ENCODE measurements at regions not wholly inside any gene's neighbourhood (a gene's known extent, or its start where the extent isn't known, plus 50 kb on each side); places are given as distances from the start of the nearest gene placed in this dataset.
"Not testable (repeated sequence)": the region's sequence is repeated elsewhere in the genome, so short reads cannot be mapped to it uniquely, and the experiment has no call there.

DNA sequence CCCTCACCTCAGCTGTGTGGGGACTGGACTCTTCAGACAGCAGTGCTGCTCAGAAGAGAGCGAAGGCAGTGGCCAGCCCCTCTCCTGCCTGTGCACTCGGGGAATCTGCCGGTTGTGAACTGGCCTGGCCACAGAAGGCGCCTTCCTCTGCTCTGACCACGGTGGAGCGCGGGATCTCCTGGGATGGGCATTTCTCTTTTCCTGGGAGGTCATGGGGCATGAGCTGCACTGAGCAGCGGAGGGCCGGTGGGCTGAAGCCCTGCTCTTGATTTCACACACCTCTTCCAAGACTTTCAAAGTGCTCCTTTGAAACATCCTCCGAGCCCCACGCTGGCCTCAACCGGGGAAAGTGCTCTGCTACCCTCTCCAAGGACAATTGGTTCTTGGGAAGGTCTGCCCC lies 125.6 kb upstream of the FAM20C start:
- DNase-seq (no peak), ATAC-seq (no peak)
- no peaks in the 10 kb centered on the region for H3K9me3 ChIP-seq (ENCODE audit: control insufficient read depth, low read length, poor library complexity, severe bottlenecking)
- H3K4me3 Mint-ChIP-seq = no peak overlapping the region
- no peak overlapping the region for H3K27ac Mint-ChIP-seq
- peaks cover 4% of the 10 kb centered on the region for H3K4me1 Mint-ChIP-seq
- peaks cover 23% of the 10 kb centered on the region for H3K27me3 Mint-ChIP-seq
- H3K36me3 Mint-ChIP-seq (ENCODE audit: low read depth) = no peaks in the 10 kb centered on the region

- H3K4me3 Mint-ChIP-seq = no peak overlapping the region
- H3K27ac Mint-ChIP-seq = no peak overlapping the region
- no peaks in the 10 kb centered on the region for H3K36me3 Mint-ChIP-seq (ENCODE audit: low read depth)
- no peak for ATAC-seq
- H3K27me3 Mint-ChIP-seq = peaks cover 23% of the 10 kb centered on the region
- peaks cover 4% of the 10 kb centered on the region for H3K4me1 Mint-ChIP-seq
- DNase-seq = no peak
- no peaks in the 10 kb centered on the region for H3K9me3 ChIP-seq (ENCODE audit: control insufficient read depth, low read length, poor library complexity, severe bottlenecking)
Measured at GRCh38 chr7:67661-68395, 124.5 kb upstream of the FAM20C start.

DNA sequence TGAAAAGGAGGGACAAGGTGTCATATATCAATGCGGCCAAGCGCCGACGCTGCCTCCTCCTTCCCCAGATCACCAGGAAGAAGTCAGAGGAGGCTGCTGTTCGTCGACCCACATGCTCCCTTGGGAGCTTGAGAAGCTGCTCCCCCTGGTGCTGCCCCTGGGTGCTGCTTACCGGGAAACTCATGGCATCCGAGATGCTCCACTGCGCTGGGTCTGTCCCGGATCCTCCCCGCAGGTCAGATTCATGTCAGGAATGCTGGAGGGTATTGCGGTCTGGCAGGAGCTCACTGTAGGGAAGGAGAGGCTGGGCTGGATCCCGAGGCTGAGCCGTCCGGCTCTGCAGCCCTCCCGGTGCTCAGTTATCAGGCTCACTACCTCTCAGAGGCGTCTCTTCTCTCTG lies 123.7 kb upstream of the FAM20C start:
- Mint-ChIP-seq H3K4me1 (peaks cover 4% of the 10 kb centered on the region), H3K36me3 (ENCODE audit: low read depth) (no peaks in the 10 kb centered on the region), H3K4me3 (no peak overlapping the region), H3K27me3 (peaks cover 23% of the 10 kb centered on the region), H3K27ac (no peak overlapping the region)
- H3K9me3 ChIP-seq (ENCODE audit: control insufficient read depth, low read length, poor library complexity, severe bottlenecking) = no peaks in the 10 kb centered on the region
- ATAC-seq (no peak), DNase-seq (no peak)

DNA sequence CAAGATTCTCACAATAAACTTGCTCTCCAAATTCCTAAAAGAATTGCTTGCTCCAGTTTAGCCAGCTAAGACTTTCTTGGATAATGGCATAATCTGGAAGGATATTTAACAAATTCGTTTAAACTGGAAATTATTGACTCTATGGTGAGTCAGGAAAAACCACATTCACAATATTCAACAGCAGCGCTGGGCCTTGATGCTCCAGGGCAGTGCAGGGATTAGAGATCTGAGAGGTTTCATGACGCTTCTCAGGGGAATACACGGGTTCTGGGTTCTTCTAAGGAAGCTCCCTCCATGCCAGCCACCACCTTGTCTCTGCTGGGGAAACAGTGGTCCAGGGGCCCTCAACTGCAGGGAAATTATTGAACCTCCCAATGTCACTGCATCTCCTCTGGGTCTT lies 123.3 kb upstream of the FAM20C start:
- H3K27me3 Mint-ChIP-seq = peaks cover 23% of the 10 kb centered on the region
- not testable (repeated sequence) for H3K36me3 Mint-ChIP-seq (ENCODE audit: low read depth); H3K4me3 Mint-ChIP-seq; ATAC-seq; H3K27ac Mint-ChIP-seq; DNase-seq; H3K4me1 Mint-ChIP-seq; H3K9me3 ChIP-seq (ENCODE audit: control insufficient read depth, low read length, poor library complexity, severe bottlenecking)

GRCh38 chr7:69499-70123 lies 122.8 kb upstream of the FAM20C start:
- H3K27ac Mint-ChIP-seq; DNase-seq; H3K36me3 Mint-ChIP-seq (ENCODE audit: low read depth); ATAC-seq; H3K4me3 Mint-ChIP-seq; H3K9me3 ChIP-seq (ENCODE audit: control insufficient read depth, low read length, poor library complexity, severe bottlenecking); H3K4me1 Mint-ChIP-seq: not testable (repeated sequence)
- H3K27me3 Mint-ChIP-seq = peaks cover 23% of the 10 kb centered on the region

DNA sequence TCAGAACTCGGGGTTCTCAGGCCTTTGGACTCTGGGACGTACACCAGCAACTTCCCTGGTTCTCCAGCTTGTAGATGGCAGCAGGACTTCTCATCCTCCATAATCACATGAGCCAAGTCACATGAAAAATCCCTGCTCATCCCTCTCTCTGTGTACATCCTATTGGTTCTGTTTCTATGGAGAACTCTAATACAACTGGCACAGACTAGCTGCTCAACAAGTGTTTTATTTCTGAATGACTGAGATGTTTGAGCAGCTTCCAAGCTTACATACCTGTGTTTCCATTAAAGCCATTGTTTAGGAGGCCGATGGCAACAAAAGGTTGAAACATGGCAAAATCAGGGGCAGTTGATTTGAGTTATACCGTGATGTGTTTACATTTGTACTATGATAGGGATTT lies 122.2 kb upstream of the FAM20C start:
- ATAC-seq; H3K9me3 ChIP-seq (ENCODE audit: control insufficient read depth, low read length, poor library complexity, severe bottlenecking); DNase-seq; H3K27ac Mint-ChIP-seq; H3K36me3 Mint-ChIP-seq (ENCODE audit: low read depth); H3K4me3 Mint-ChIP-seq; H3K4me1 Mint-ChIP-seq: not testable (repeated sequence)
- peaks cover 19% of the 10 kb centered on the region for H3K27me3 Mint-ChIP-seq

GRCh38 chr7:70989-71388 lies 121.4 kb upstream of the FAM20C start:
- not testable (repeated sequence) for H3K4me1 Mint-ChIP-seq; H3K4me3 Mint-ChIP-seq; H3K9me3 ChIP-seq (ENCODE audit: control insufficient read depth, low read length, poor library complexity, severe bottlenecking); H3K36me3 Mint-ChIP-seq (ENCODE audit: low read depth); DNase-seq; H3K27ac Mint-ChIP-seq; ATAC-seq
- peaks cover 18% of the 10 kb centered on the region for H3K27me3 Mint-ChIP-seq

- ATAC-seq; H3K9me3 ChIP-seq (ENCODE audit: control insufficient read depth, low read length, poor library complexity, severe bottlenecking); H3K4me3 Mint-ChIP-seq; H3K4me1 Mint-ChIP-seq; H3K27ac Mint-ChIP-seq; H3K27me3 Mint-ChIP-seq; H3K36me3 Mint-ChIP-seq (ENCODE audit: low read depth); DNase-seq: not testable (repeated sequence)
Measured at GRCh38 chr7:72266-73057, 119.9 kb upstream of the FAM20C start.

GRCh38 chr7:73058-73331 lies 119.4 kb upstream of the FAM20C start:
- H3K27ac Mint-ChIP-seq; ATAC-seq; H3K4me1 Mint-ChIP-seq; H3K4me3 Mint-ChIP-seq; H3K36me3 Mint-ChIP-seq (ENCODE audit: low read depth); H3K27me3 Mint-ChIP-seq; H3K9me3 ChIP-seq (ENCODE audit: control insufficient read depth, low read length, poor library complexity, severe bottlenecking); DNase-seq: not testable (repeated sequence)

GRCh38 chr7:74008-74540 lies 118.3 kb upstream of the FAM20C start:
- not testable (repeated sequence) for H3K27ac Mint-ChIP-seq; H3K4me1 Mint-ChIP-seq; H3K36me3 Mint-ChIP-seq (ENCODE audit: low read depth); DNase-seq; H3K9me3 ChIP-seq (ENCODE audit: control insufficient read depth, low read length, poor library complexity, severe bottlenecking); H3K27me3 Mint-ChIP-seq; ATAC-seq; H3K4me3 Mint-ChIP-seq

- H3K9me3 ChIP-seq (ENCODE audit: control insufficient read depth, low read length, poor library complexity, severe bottlenecking); ATAC-seq: not testable (repeated sequence)
Measured at GRCh38 chr7:75511-75910, 116.9 kb upstream of the FAM20C start.

DNA sequence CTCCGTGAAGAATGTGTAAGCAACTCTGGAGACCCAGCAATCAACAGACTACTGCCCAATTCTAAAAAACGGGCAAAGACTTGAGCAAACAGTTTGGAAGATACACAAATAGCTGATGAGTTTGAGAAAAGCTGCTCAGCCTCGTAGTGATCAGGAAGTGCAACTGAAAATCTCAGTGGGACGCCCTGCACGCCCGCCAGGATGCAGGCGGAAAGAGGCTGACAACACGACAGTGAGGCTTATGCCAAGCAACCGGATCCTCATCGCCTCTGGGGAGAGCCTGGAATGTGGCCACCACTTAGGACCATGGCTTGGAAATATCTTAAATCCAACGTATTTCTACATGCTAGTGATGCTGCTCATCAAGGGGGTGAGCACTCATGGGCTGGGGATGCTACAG lies 116.2 kb upstream of the FAM20C start:
- not testable (repeated sequence) for H3K4me3 Mint-ChIP-seq; H3K4me1 Mint-ChIP-seq; ATAC-seq; H3K36me3 Mint-ChIP-seq (ENCODE audit: low read depth); DNase-seq; H3K27ac Mint-ChIP-seq; H3K27me3 Mint-ChIP-seq; H3K9me3 ChIP-seq (ENCODE audit: control insufficient read depth, low read length, poor library complexity, severe bottlenecking)

More at GRCh38 chr7:75511-75910, 116.9 kb upstream of the FAM20C start:
- H3K27me3 Mint-ChIP-seq; H3K4me3 Mint-ChIP-seq; DNase-seq; H3K27ac Mint-ChIP-seq; H3K36me3 Mint-ChIP-seq (ENCODE audit: low read depth); H3K4me1 Mint-ChIP-seq: not testable (repeated sequence)

GRCh38 chr7:76829-77395 lies 115.5 kb upstream of the FAM20C start:
- H3K36me3 Mint-ChIP-seq (ENCODE audit: low read depth); DNase-seq; H3K27ac Mint-ChIP-seq; ATAC-seq; H3K4me3 Mint-ChIP-seq; H3K4me1 Mint-ChIP-seq; H3K9me3 ChIP-seq (ENCODE audit: control insufficient read depth, low read length, poor library complexity, severe bottlenecking): not testable (repeated sequence)
- peaks cover 10% of the 10 kb centered on the region for H3K27me3 Mint-ChIP-seq

Measured in T-helper 17 cell (primary cell).